SK-N-SH (cell line): ENCODE measurements at regions not wholly inside any gene's neighbourhood (a gene's known extent, or its start where the extent isn't known, plus 50 kb on each side); places are given as distances from the start of the nearest gene placed in this dataset.

Experiments used
- CTCF ChIP-seq: fragments of 200-600 bp; sonication (generic); IDR thresholded peaks from 2 replicates; pipeline ENCODE4 v1.6.1; 2017; ENCODE audit warnings: antibody characterized with exemption, mild to moderate bottlenecking, moderate library complexity
- GATA2 ChIP-seq: sonication (generic); formaldehyde crosslinking; IDR thresholded peaks from 2 replicates; pipeline ENCODE4 v1.5.0; 2020; ENCODE audit warnings: mild to moderate bottlenecking, missing genetic modification reagents
- IRF3 ChIP-seq: fragments of 150-350 bp; IDR thresholded peaks from 2 replicates; pipeline ENCODE4 v1.6.1; 2016; ENCODE audit warnings: mild to moderate bottlenecking, low read depth, low read length
- RAD21 ChIP-seq: IDR thresholded peaks from 2 replicates; pipeline ENCODE4 v1.6.1; 2012; ENCODE audit warnings: mild to moderate bottlenecking, low read length
- REST ChIP-seq: IDR thresholded peaks from 2 replicates; pipeline ENCODE4 v1.6.1; 2012; ENCODE audit warnings: mild to moderate bottlenecking, low read depth, low read length, moderate library complexity
- SIN3A ChIP-seq: IDR thresholded peaks from 2 replicates; pipeline ENCODE4 v1.6.1; 2012; ENCODE audit warnings: low read depth, mild to moderate bottlenecking, low read length, moderate library complexity, borderline replicate concordance
- YY1 ChIP-seq: IDR thresholded peaks from 2 replicates; pipeline ENCODE4 v1.4.0; 2012; ENCODE audit warnings: low read depth, mild to moderate bottlenecking

GRCh38 chr15:96888764-96889163, 558.3 kb downstream of the NR2F2 start:
- no peak for TF ChIP-seq YY1
- no peak for TF ChIP-seq CTCF
- TF ChIP-seq REST = no peak
- no peak for TF ChIP-seq SIN3A
- TF ChIP-seq IRF3 = no peak
- TF ChIP-seq GATA2 = no peak
- no peak for TF ChIP-seq RAD21
